Naive thymus-derived CD4-positive, alpha-beta T cell (primary cell): ENCODE measurements at regions not wholly inside any gene's neighbourhood (a gene's known extent, or its start where the extent isn't known, plus 50 kb on each side); places are given as distances from the start of the nearest gene placed in this dataset.

ENCODE experiments used
- ATAC-seq: fragments of 150-1000 bp; cut with Tn5 transposase; 2 replicates; pipeline ENCODE4 v1.10.0; 2021; ENCODE audit warnings: mild to moderate bottlenecking, moderate library complexity
- CTCF ChIA-PET: fragments of 350-600 bp; sonication (Branson Sonifier 250); formaldehyde crosslinking; loops from one replicate; lab custom pipeline; 2021; ENCODE audit warnings: antibody characterized with exemption; lab: Charles Lee
- POLR2A ChIA-PET: fragments of 350-600 bp; sonication (Branson Sonifier 250); formaldehyde crosslinking; loops from one replicate; lab custom pipeline; 2021; ENCODE audit warnings: antibody characterized with exemption, inconsistent platforms; lab: Charles Lee
- DNase-seq, 9 donors: peaks; one replicate each; pipeline versions ENCODE4 v3.0.0 to v3.0.0-alpha.2; 2020 to 2022; ENCODE audit warnings: mixed read lengths in 1 of 9
- H3K27ac ChIP-seq: one replicate; pipeline ENCODE4 v1.7.0; 2013; ENCODE audit warnings: mild to moderate bottlenecking, low read depth, low read length, moderate library complexity
- H3K27me3 ChIP-seq, 2 donors: one replicate each; pipeline ENCODE4 v1.7.0; 2013; ENCODE audit warnings: low read length in 2 of 2, mild to moderate bottlenecking in 2 of 2, moderate library complexity in 2 of 2; ENCODE audit not compliant: control insufficient read depth in 2 of 2, insufficient read depth in 2 of 2
- H3K36me3 ChIP-seq, 3 experiments: 1 replicate in 2 of 3; 2 replicates in 1 of 3; pipeline ENCODE4 v1.7.0; 2013; ENCODE audit warnings: low read length in 3 of 3, mild to moderate bottlenecking in 3 of 3, moderate library complexity in 1 of 3; ENCODE audit not compliant: insufficient read depth in 3 of 3, control insufficient read depth in 2 of 3
- H3K4me1 ChIP-seq, 2 donors: one replicate each; pipeline ENCODE4 v1.7.0; 2013; ENCODE audit warnings: low read length in 2 of 2, mild to moderate bottlenecking in 2 of 2, moderate library complexity in 1 of 2; ENCODE audit not compliant: control insufficient read depth in 2 of 2, insufficient read depth in 2 of 2
- H3K4me3 ChIP-seq: 2 replicates; pipeline ENCODE4 v1.7.0; 2013; ENCODE audit warnings: mild to moderate bottlenecking, low read length
- H3K9me3 ChIP-seq, 3 experiments: 1 replicate in 2 of 3; 2 replicates in 1 of 3; pipeline ENCODE4 v1.7.0; 2013; ENCODE audit warnings: low read length in 3 of 3; ENCODE audit not compliant: control insufficient read depth in 2 of 3
- H3K27ac Mint-ChIP-seq, 9 donors: one replicate each; pipeline ENCODE4 v1.8.0; 2020 to 2022; ENCODE audit warnings: mixed read lengths in 9 of 9, mild to moderate bottlenecking in 8 of 9, moderate library complexity in 5 of 9, inconsistent platforms in 2 of 9
- H3K27me3 Mint-ChIP-seq, 5 donors: one replicate each; pipeline ENCODE4 v1.8.0; 2021 to 2022; ENCODE audit warnings: mixed read lengths in 5 of 5, mild to moderate bottlenecking in 1 of 5
- H3K36me3 Mint-ChIP-seq, 5 donors: one replicate each; pipeline ENCODE4 v1.8.0; 2020 to 2022; ENCODE audit warnings: mixed read lengths in 5 of 5, mild to moderate bottlenecking in 3 of 5, inconsistent platforms in 1 of 5
- H3K4me1 Mint-ChIP-seq, 7 donors: one replicate each; pipeline ENCODE4 v1.8.0; 2020 to 2022; ENCODE audit warnings: mixed read lengths in 7 of 7, mild to moderate bottlenecking in 3 of 7, inconsistent platforms in 1 of 7
- H3K4me3 Mint-ChIP-seq, 10 donors: one replicate each; pipeline ENCODE4 v1.8.0; 2020 to 2022; ENCODE audit warnings: mild to moderate bottlenecking in 10 of 10, mixed read lengths in 10 of 10, moderate library complexity in 6 of 10, inconsistent platforms in 2 of 10
- H3K9me3 Mint-ChIP-seq, 11 donors: one replicate each; pipeline ENCODE4 v1.8.0; 2020 to 2022; ENCODE audit warnings: mixed read lengths in 11 of 11, mild to moderate bottlenecking in 4 of 11, inconsistent platforms in 1 of 11, moderate library complexity in 1 of 11
- intact Hi-C, 2 donors: fragments of 100-400 bp; cut with micrococcal nuclease; formaldehyde crosslinking; loops; one replicate each; pipeline ENCODE4 v1.15.1; 2023

DNA sequence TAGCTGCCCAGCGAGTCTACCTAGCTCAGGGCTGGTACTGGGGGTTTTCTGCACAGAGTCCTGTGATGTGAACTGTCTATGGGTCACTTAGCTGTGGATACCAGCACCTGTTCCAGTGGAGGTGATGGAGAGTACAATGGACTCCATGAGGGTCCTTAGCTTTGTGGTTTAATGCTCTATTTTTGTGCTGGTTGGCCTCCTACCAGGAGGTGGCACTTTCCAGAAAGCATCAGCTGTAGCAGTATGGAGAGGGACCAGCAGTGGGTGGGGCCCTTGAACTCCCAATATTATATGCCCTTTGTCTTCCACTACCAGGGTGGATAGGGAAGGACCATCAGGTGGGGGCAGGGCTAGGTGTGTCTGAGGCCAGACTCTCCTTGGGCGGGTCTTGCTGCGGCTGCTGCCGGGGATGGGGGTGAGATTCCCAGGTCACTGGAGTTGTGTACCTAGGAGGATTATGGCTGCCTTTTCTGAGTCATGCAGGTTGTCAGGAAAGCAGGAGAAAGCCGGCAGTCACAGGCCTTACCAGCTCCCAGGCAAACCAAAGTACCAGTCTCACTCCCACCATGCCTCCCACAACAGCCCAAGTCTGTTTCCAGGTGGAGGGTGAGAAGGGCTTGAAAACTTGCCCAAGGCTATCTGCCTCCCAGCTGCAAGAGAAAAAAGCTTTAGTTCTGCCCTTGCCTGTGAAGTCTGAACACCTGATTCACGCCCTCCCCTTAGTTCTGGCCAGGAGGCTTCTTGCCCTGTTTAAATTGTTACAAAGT, 163.0 kb upstream of the NUDT4 start:
- Mint-ChIP-seq H3K27ac (peak overlapping the region in 1 of 9 donors; percentile 48), H3K4me1 (no peaks in the 10 kb centered on the region), H3K27me3 (peaks cover 0 to 6% (median 3%) of the 10 kb centered on the region in 5 donors), H3K9me3 (peaks cover 0 to 3% (median 0%) of the 10 kb centered on the region in 11 donors), H3K4me3 (no peak overlapping the region), H3K36me3 (peaks cover 0 to 4% (median 0%) of the 10 kb centered on the region in 5 donors)
- ATAC-seq (no peak), DNase-seq (no peak)
- H3K36me3 ChIP-seq = no peaks in the 10 kb centered on the region
- CTCF ChIA-PET = no interaction called here
- no peak overlapping the region for H3K4me3 ChIP-seq
- H3K4me1 ChIP-seq = no peaks in the 10 kb centered on the region
- H3K9me3 ChIP-seq = no peaks in the 10 kb centered on the region
- H3K27me3 ChIP-seq = no peaks in the 10 kb centered on the region
- no peak overlapping the region for H3K27ac ChIP-seq
- POLR2A ChIA-PET = no interaction called here
- intact Hi-C loops = no loop called here

DNA sequence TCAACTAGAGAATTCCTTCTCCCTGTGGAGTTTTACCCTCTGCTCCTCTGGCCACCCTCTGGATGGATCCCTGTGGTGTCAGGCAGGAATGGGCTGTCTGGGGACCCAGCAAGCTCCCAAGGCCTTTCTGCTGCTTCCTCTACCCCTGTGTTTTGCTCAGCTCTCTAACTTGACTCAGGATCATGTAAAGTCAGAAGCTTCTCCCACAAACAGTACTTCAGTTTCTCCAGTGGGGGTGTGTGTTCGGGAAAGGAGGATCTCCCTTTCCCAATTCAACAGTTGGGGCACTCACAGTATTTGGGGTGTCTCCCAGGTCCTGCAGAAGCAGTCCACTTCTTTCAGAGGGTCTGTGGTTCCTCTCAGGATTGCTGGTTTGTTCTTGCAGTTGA, 162.4 kb upstream of the NUDT4 start:
- Mint-ChIP-seq H3K27me3 (peaks cover 0 to 6% (median 3%) of the 10 kb centered on the region in 5 donors), H3K9me3 (peaks cover 0 to 2% (median 0%) of the 10 kb centered on the region in 11 donors), H3K4me3 (no peak overlapping the region), H3K4me1 (no peaks in the 10 kb centered on the region), H3K36me3 (peaks cover 0 to 4% (median 0%) of the 10 kb centered on the region in 5 donors), H3K27ac (peak overlapping the region in 1 of 9 donors; percentile 48)
- ATAC-seq = no peak
- Histone ChIP-seq H3K27ac (no peak overlapping the region), H3K36me3 (no peaks in the 10 kb centered on the region), H3K4me3 (no peak overlapping the region), H3K27me3 (no peaks in the 10 kb centered on the region), H3K4me1 (no peaks in the 10 kb centered on the region), H3K9me3 (no peaks in the 10 kb centered on the region)
- POLR2A ChIA-PET = no interaction called here
- CTCF ChIA-PET = interaction anchor here (0.6 kb wide), 1 partner anchor 167 kb away, joined by 5 read pairs; no protein-coding TSS in a partner anchor
- intact Hi-C loops = no loop called here
- no peak for DNase-seq

GRCh38 chr12:93219947-93220346, 157.8 kb upstream of the NUDT4 start:
- H3K4me1 ChIP-seq = no peaks in the 10 kb centered on the region
- no peaks in the 10 kb centered on the region for H3K9me3 ChIP-seq
- peaks cover 0 to 6% (median 0%) of the 10 kb centered on the region in 5 donors for H3K27me3 Mint-ChIP-seq
- DNase-seq = no peak
- no peak overlapping the region for H3K4me3 Mint-ChIP-seq
- ChIA-PET POLR2A (no interaction called here), CTCF (no interaction called here)
- peaks cover 0 to 15% (median 8%) of the 10 kb centered on the region in 11 donors for H3K9me3 Mint-ChIP-seq
- intact Hi-C loops = no loop called here
- no peaks in the 10 kb centered on the region for H3K36me3 ChIP-seq
- H3K36me3 Mint-ChIP-seq = peaks cover 0 to 7% (median 4%) of the 10 kb centered on the region in 5 donors
- ATAC-seq = no peak
- no peak overlapping the region for H3K27ac Mint-ChIP-seq
- no peaks in the 10 kb centered on the region for H3K4me1 Mint-ChIP-seq
- no peaks in the 10 kb centered on the region for H3K27me3 ChIP-seq
- no peak overlapping the region for H3K4me3 ChIP-seq
- no peak overlapping the region for H3K27ac ChIP-seq

DNA sequence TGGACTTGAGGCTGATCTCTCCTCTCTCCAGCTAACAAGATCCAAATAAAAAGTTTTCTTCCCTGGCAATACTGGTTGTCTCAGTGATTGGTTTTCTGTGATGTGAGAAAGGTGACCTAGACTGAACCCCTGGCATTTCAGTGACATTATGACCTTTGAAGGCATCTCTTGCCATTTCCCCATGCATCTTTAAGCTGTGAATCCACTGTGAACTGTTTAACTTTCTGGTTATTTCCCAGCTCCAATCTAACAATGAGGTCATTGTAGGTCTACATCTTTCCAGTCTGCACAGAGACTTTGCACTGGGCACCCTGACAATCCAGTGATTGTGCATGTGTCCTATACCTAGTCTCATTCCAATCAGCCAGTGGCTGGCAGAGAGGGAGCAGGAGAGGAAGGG, 155.9 kb upstream of the NUDT4 start:
- intact Hi-C loops = no loop called here
- Histone ChIP-seq H3K9me3 (no peaks in the 10 kb centered on the region), H3K27me3 (no peaks in the 10 kb centered on the region), H3K36me3 (no peaks in the 10 kb centered on the region), H3K27ac (no peak overlapping the region), H3K4me1 (no peaks in the 10 kb centered on the region), H3K4me3 (no peak overlapping the region)
- peaks cover 0 to 7% (median under 1%) of the 10 kb centered on the region in 5 donors for H3K36me3 Mint-ChIP-seq
- H3K27ac Mint-ChIP-seq = peak overlapping the region in 1 of 9 donors; percentile 22
- peaks cover 0 to 3% (median 0%) of the 10 kb centered on the region in 5 donors for H3K27me3 Mint-ChIP-seq
- peaks cover 0 to 3% (median 0%) of the 10 kb centered on the region in 7 donors for H3K4me1 Mint-ChIP-seq
- no peak for DNase-seq
- H3K9me3 Mint-ChIP-seq = peaks cover 0 to 15% (median 8%) of the 10 kb centered on the region in 11 donors
- CTCF ChIA-PET = interaction anchor here (0.7 kb wide), 1 partner anchor 242 kb away, joined by 3 read pairs; no protein-coding TSS in a partner anchor
- POLR2A ChIA-PET = no interaction called here
- no peak for ATAC-seq
- no peak overlapping the region for H3K4me3 Mint-ChIP-seq

DNA sequence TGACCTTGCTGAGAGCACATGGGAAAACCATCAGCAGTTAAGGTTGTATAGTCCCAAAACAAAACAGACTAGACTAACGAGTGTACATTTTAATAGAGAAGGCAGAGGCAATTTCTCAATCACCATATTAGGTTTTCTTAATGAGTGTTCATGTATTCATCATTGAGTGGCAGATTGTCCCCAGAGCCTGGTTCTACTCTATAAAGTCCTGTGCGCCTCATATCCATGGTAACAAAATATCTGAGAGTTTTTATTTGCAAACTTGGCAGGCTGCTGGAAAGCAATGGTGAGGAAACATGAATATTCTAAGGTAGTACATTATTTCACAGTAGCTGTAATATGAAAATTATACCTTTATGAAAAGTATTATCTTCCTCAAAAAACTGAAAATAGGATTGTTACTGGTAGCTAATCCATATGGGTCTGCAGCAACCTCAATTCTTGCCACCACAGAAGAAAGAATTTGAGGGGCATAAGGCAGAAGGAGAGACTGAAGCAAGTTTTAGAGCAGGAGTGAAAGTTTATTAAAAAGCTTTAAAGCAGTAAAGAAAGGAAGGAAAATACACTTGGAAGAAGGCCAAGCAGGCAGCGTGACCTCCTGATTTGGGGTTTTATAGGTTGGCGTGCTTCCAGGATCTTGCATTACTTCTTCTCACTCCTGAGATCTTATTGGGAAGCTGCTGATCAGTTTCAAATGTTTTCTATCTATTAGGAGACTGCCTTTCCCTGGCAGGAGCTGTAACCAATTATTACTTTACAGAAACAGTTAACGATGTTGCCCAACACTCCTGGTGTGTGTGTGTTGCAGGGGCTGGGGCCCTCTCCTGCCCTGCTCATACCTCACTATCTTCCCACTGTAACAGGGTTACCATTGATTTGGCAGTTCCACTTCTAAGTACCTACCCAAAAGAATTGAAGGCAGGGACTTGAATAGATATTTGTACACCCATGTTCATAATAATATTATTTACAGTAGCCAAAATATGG, 154.0 kb upstream of the NUDT4 start:
- H3K27me3 ChIP-seq = no peaks in the 10 kb centered on the region
- Mint-ChIP-seq H3K4me1 (peaks cover 0 to 3% (median 0%) of the 10 kb centered on the region in 7 donors), H3K4me3 (no peak overlapping the region), H3K27ac (no peak overlapping the region), H3K36me3 (peaks cover 0 to 7% (median 0%) of the 10 kb centered on the region in 5 donors), H3K27me3 (peaks cover 0 to 8% (median 2%) of the 10 kb centered on the region in 5 donors), H3K9me3 (peaks cover 0 to 25% (median 11%) of the 10 kb centered on the region in 11 donors)
- ChIA-PET POLR2A (no interaction called here), CTCF (no interaction called here)
- no peaks in the 10 kb centered on the region for H3K4me1 ChIP-seq
- intact Hi-C loops = no loop called here
- H3K36me3 ChIP-seq = no peaks in the 10 kb centered on the region
- no peaks in the 10 kb centered on the region for H3K9me3 ChIP-seq
- no peak overlapping the region for H3K4me3 ChIP-seq
- no peak overlapping the region for H3K27ac ChIP-seq
- ATAC-seq = no peak
- no peak for DNase-seq

- no peak overlapping the region for H3K27ac Mint-ChIP-seq
- no peaks in the 10 kb centered on the region for H3K36me3 ChIP-seq
- no peak overlapping the region for H3K27ac ChIP-seq
- H3K27me3 ChIP-seq = no peaks in the 10 kb centered on the region
- no peak overlapping the region for H3K4me3 Mint-ChIP-seq
- H3K36me3 Mint-ChIP-seq = peaks cover 0 to 7% (median 0%) of the 10 kb centered on the region in 5 donors
- ATAC-seq = no peak
- intact Hi-C loops = no loop called here
- peaks cover 0 to 8% (median 0%) of the 10 kb centered on the region in 5 donors for H3K27me3 Mint-ChIP-seq
- H3K9me3 ChIP-seq = no peaks in the 10 kb centered on the region
- peaks cover 0 to 3% (median 0%) of the 10 kb centered on the region in 7 donors for H3K4me1 Mint-ChIP-seq
- ChIA-PET CTCF (no interaction called here), POLR2A (no interaction called here)
- no peaks in the 10 kb centered on the region for H3K4me1 ChIP-seq
- H3K9me3 Mint-ChIP-seq = peaks cover 0 to 25% (median 11%) of the 10 kb centered on the region in 11 donors
- H3K4me3 ChIP-seq = no peak overlapping the region
- no peak for DNase-seq
These were observed 152.6 kb upstream of the NUDT4 start for GRCh38 chr12:93225094-93225493.
